Naive B cell (primary cell): ENCODE measurements at regions not wholly inside any gene's neighbourhood (a gene's known extent, or its start where the extent isn't known, plus 50 kb on each side); places are given as distances from the start of the nearest gene placed in this dataset.
"Not testable (repeated sequence)": the region's sequence is repeated elsewhere in the genome, so short reads cannot be mapped to it uniquely, and the experiment has no call there.

Experiments used
- ATAC-seq, 2 donors: fragments of 150-1000 bp; cut with Tn5 transposase; 2 replicates each; pipeline ENCODE4 v1.10.0; 2021; ENCODE audit warnings: low read depth in 2 of 2, mild to moderate bottlenecking in 2 of 2, moderate library complexity in 2 of 2
- DNase-seq: peaks from one replicate; pipeline ENCODE4 v3.0.0; 2022
- H3K27ac Mint-ChIP-seq, 6 donors: one replicate each; pipeline ENCODE4 v1.8.0; 2020 to 2022; ENCODE audit warnings: mild to moderate bottlenecking in 6 of 6, mixed read lengths in 6 of 6, moderate library complexity in 5 of 6, inconsistent platforms in 2 of 6
- H3K27me3 Mint-ChIP-seq, 3 donors: one replicate each; pipeline ENCODE4 v1.8.0; 2021 to 2022; ENCODE audit warnings: mixed read lengths in 3 of 3, mild to moderate bottlenecking in 1 of 3
- H3K36me3 Mint-ChIP-seq, 2 donors: one replicate each; pipeline ENCODE4 v1.8.0; 2020 to 2022; ENCODE audit warnings: mixed read lengths in 2 of 2, inconsistent platforms in 1 of 2, mild to moderate bottlenecking in 1 of 2
- H3K4me1 Mint-ChIP-seq, 3 donors: one replicate each; pipeline ENCODE4 v1.8.0; 2020 to 2022; ENCODE audit warnings: mixed read lengths in 3 of 3, inconsistent platforms in 1 of 3, mild to moderate bottlenecking in 1 of 3, moderate library complexity in 1 of 3
- H3K4me3 Mint-ChIP-seq, 8 donors: one replicate each; pipeline ENCODE4 v1.8.0; 2020 to 2022; ENCODE audit warnings: mild to moderate bottlenecking in 8 of 8, mixed read lengths in 8 of 8, moderate library complexity in 8 of 8, inconsistent platforms in 2 of 8
- H3K9me3 Mint-ChIP-seq, 7 donors: one replicate each; pipeline ENCODE4 v1.8.0; 2020 to 2022; ENCODE audit warnings: mixed read lengths in 7 of 7, mild to moderate bottlenecking in 5 of 7, inconsistent platforms in 2 of 7, moderate library complexity in 1 of 7

DNA sequence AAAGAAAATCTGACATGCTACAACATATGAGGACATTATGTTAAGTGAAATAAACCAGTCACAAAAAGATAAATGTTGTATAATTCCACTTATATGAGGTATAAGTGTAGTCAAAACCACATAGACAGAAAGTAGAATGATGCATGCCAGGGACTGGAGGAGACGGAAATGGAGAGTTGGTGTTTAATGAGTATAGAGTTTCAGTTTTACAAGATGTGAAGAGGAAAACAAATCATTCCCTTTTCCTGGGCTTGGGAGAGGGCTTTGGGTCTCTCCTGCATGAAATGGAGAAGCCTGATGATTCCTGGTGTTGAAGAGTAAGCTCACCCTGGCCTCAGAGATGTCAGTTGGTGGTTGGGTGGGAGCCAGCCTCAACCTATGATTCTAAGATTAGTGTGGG, 158.4 kb upstream of the PLXNC1 start:
- H3K9me3 Mint-ChIP-seq, result peaks cover 0 to 3% (median 0%) of the 10 kb centered on the region in 7 donors
- ATAC-seq, result no peak

GRCh38 chr12:93990832-93991803, 157.3 kb upstream of the PLXNC1 start:
- no peak overlapping the region for H3K4me3 Mint-ChIP-seq

More for the DNA sequence above, 158.4 kb upstream of the PLXNC1 start:
- H3K4me3 Mint-ChIP-seq, result no peak overlapping the region
- no peak overlapping the region for H3K27ac Mint-ChIP-seq
- no peaks in the 10 kb centered on the region for H3K4me1 Mint-ChIP-seq
- H3K27me3 Mint-ChIP-seq, result peaks cover 0 to 6% (median 0%) of the 10 kb centered on the region in 3 donors
- no peaks in the 10 kb centered on the region for H3K36me3 Mint-ChIP-seq
- no peak for DNase-seq

DNA sequence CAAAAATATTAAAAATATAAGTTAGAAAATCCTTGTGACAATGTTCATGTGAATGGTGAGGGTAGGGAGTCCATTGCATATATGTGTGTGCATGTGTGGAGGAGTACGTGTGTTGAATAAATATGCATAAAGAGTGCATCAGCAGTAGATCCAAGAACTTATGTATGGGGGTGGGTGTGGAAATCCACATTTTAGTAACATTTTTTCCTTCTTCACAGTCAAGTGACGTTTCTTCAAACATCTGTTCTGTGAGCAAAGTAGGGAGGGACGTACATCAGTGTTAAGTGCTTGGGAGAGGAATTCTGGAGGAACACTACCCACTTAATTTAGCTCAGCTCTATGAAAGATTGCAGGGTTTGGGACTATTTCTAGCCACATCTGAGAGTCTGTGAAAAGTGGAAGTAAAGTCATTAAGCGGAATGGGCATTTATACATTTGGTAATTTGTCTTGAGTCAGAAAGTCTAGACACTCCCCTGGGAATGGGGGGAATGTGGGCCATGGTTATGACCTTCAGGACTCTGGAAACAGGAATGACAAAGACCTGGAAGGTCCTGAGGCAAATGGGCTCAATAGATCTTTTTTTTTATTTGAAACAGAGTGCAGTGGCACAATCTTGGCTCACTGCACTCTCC, 156.4 kb upstream of the PLXNC1 start:
- ATAC-seq (no peak), DNase-seq (no peak)
- Mint-ChIP-seq H3K27ac (no peak overlapping the region), H3K27me3 (peaks cover 0 to 6% (median 0%) of the 10 kb centered on the region in 3 donors), H3K9me3 (peaks cover 0 to 3% (median 0%) of the 10 kb centered on the region in 7 donors), H3K4me3 (no peak overlapping the region), H3K4me1 (no peaks in the 10 kb centered on the region), H3K36me3 (no peaks in the 10 kb centered on the region)

More at GRCh38 chr12:93990832-93991803, 157.3 kb upstream of the PLXNC1 start:
- ATAC-seq (no peak), DNase-seq (no peak)
- Mint-ChIP-seq H3K36me3 (no peaks in the 10 kb centered on the region), H3K9me3 (peaks cover 0 to 3% (median 0%) of the 10 kb centered on the region in 7 donors), H3K27me3 (peaks cover 0 to 6% (median 0%) of the 10 kb centered on the region in 3 donors), H3K4me1 (no peaks in the 10 kb centered on the region), H3K27ac (no peak overlapping the region)

- peaks cover 0 to 6% (median 0%) of the 10 kb centered on the region in 3 donors for H3K27me3 Mint-ChIP-seq
- H3K9me3 Mint-ChIP-seq, result peaks cover 4 to 20% (median 9%) of the 10 kb centered on the region in 7 donors
- no peak overlapping the region for H3K27ac Mint-ChIP-seq
- no peaks in the 10 kb centered on the region for H3K36me3 Mint-ChIP-seq
- ATAC-seq, result no peak
- no peak for DNase-seq
- no peak overlapping the region for H3K4me3 Mint-ChIP-seq
- no peaks in the 10 kb centered on the region for H3K4me1 Mint-ChIP-seq
Observed at GRCh38 chr12:93994721-93995120, 153.7 kb upstream of the PLXNC1 start.

GRCh38 chr12:93996321-93996720, 152.1 kb upstream of the PLXNC1 start:
- peaks cover 0 to 6% (median 0%) of the 10 kb centered on the region in 3 donors for H3K27me3 Mint-ChIP-seq
- no peak overlapping the region for H3K4me3 Mint-ChIP-seq
- no peak for DNase-seq
- H3K4me1 Mint-ChIP-seq, result no peaks in the 10 kb centered on the region
- H3K36me3 Mint-ChIP-seq, result no peaks in the 10 kb centered on the region
- H3K9me3 Mint-ChIP-seq, result peaks cover 4 to 20% (median 9%) of the 10 kb centered on the region in 7 donors
- ATAC-seq, result no peak
- no peak overlapping the region for H3K27ac Mint-ChIP-seq

GRCh38 chr12:94001691-94002090, 146.7 kb upstream of the PLXNC1 start:
- no peak for DNase-seq
- no peak for ATAC-seq
- Mint-ChIP-seq H3K4me3 (no peak overlapping the region), H3K27me3 (no peaks in the 10 kb centered on the region), H3K9me3 (peaks cover 4 to 33% (median 17%) of the 10 kb centered on the region in 7 donors), H3K4me1 (no peaks in the 10 kb centered on the region), H3K36me3 (peaks cover 4 to 7% of the 10 kb centered on the region in 2 donors), H3K27ac (no peak overlapping the region)

GRCh38 chr12:94002925-94003324, 145.5 kb upstream of the PLXNC1 start:
- not testable (repeated sequence) for H3K27me3 Mint-ChIP-seq, H3K4me3 Mint-ChIP-seq, ATAC-seq, H3K4me1 Mint-ChIP-seq, DNase-seq, H3K27ac Mint-ChIP-seq, H3K36me3 Mint-ChIP-seq
- peaks cover 4 to 30% (median 16%) of the 10 kb centered on the region in 7 donors for H3K9me3 Mint-ChIP-seq

- not testable (repeated sequence) for H3K36me3 Mint-ChIP-seq, H3K4me3 Mint-ChIP-seq, H3K27me3 Mint-ChIP-seq, H3K4me1 Mint-ChIP-seq, ATAC-seq, H3K27ac Mint-ChIP-seq, DNase-seq
- peaks cover 0 to 11% (median 6%) of the 10 kb centered on the region in 7 donors for H3K9me3 Mint-ChIP-seq
Observed at GRCh38 chr12:94007833-94008232, 140.5 kb upstream of the PLXNC1 start.

- peaks cover 0 to 12% (median 5%) of the 10 kb centered on the region in 7 donors for H3K9me3 Mint-ChIP-seq
- peaks cover 0 to 9% of the 10 kb centered on the region in 2 donors for H3K36me3 Mint-ChIP-seq
- ATAC-seq (no peak), DNase-seq (no peak)
- peaks cover 6 to 8% (median 6%) of the 10 kb centered on the region in 3 donors for H3K4me1 Mint-ChIP-seq
- no peaks in the 10 kb centered on the region for H3K27me3 Mint-ChIP-seq
- H3K4me3 Mint-ChIP-seq, result no peak overlapping the region
- H3K27ac Mint-ChIP-seq, result no peak overlapping the region
Observed at GRCh38 chr12:94010307-94010706, 138.1 kb upstream of the PLXNC1 start.

DNA sequence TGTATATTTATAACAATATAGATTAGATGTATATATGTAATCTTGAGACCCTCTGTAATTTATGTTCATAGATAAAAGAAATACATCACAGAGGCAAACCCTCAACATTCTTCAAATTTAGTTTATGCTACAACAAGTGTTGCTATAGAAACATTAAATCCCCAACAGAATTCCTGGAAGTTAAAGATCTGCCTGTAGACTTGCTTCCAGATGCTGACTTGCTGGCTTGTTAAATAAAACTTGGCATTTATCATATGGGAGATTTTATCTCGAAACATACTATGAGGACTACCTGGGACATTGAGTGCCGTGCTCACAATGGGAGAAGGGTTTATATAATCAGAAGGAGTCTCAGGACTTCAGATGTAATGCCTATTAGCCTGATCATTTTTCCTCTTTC, 136.3 kb upstream of the PLXNC1 start:
- ATAC-seq, result no peak
- peaks cover 6 to 8% (median 6%) of the 10 kb centered on the region in 3 donors for H3K4me1 Mint-ChIP-seq
- H3K27ac Mint-ChIP-seq, result no peak overlapping the region
- H3K36me3 Mint-ChIP-seq, result peaks cover 6 to 20% of the 10 kb centered on the region in 2 donors
- H3K4me3 Mint-ChIP-seq, result no peak overlapping the region
- H3K27me3 Mint-ChIP-seq, result no peaks in the 10 kb centered on the region
- no peak for DNase-seq
- peaks cover 10 to 28% (median 18%) of the 10 kb centered on the region in 7 donors for H3K9me3 Mint-ChIP-seq

DNA sequence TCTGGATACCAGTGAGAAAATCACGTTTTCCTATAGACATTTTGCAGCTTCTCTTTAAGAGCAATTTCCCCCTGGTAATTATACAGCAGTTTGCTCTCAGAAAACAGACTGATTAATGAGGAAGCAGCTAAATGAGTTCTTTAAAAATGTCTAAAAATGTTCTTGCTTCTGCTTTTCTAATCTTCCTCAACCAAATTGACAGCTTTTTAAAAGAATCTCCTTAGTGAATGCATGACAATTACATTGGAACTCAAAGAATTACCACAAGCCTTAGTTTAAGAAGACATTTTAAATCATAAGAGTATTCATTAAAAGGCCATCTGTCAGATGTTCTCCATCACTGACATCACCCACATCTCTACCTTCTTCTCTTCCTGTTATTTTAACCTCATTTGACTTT, 135.8 kb upstream of the PLXNC1 start:
- Mint-ChIP-seq H3K27ac (peak overlapping the region in 2 of 6 donors; percentile 57 to 76), H3K4me1 (peaks cover 6 to 8% (median 6%) of the 10 kb centered on the region in 3 donors), H3K36me3 (peaks cover 7 to 23% of the 10 kb centered on the region in 2 donors), H3K4me3 (no peak overlapping the region), H3K9me3 (peaks cover 10 to 33% (median 23%) of the 10 kb centered on the region in 7 donors), H3K27me3 (no peaks in the 10 kb centered on the region)
- DNase-seq (no peak), ATAC-seq (peak in 1 of 2 donors; percentile 39)

GRCh38 chr12:94017247-94017646, 131.1 kb upstream of the PLXNC1 start:
- DNase-seq, H3K27me3 Mint-ChIP-seq, ATAC-seq, H3K4me1 Mint-ChIP-seq, H3K27ac Mint-ChIP-seq, H3K4me3 Mint-ChIP-seq: not testable (repeated sequence)
- H3K36me3 Mint-ChIP-seq, result peaks cover 14 to 44% of the 10 kb centered on the region in 2 donors
- H3K9me3 Mint-ChIP-seq, result peaks cover 23 to 64% (median 40%) of the 10 kb centered on the region in 7 donors

- Mint-ChIP-seq H3K27me3 (no peaks in the 10 kb centered on the region), H3K27ac (no peak overlapping the region), H3K4me3 (no peak overlapping the region), H3K9me3 (peaks cover 24 to 76% (median 44%) of the 10 kb centered on the region in 7 donors), H3K36me3 (peaks cover 31 to 55% of the 10 kb centered on the region in 2 donors), H3K4me1 (no peaks in the 10 kb centered on the region)
- no peak for ATAC-seq
- DNase-seq, result no peak
Observed at GRCh38 chr12:94020335-94020734, 128.0 kb upstream of the PLXNC1 start.
